Endothelial cell (in vitro differentiated cells): ENCODE measurements at regions not wholly inside any gene's neighbourhood (a gene's known extent, or its start where the extent isn't known, plus 50 kb on each side); places are given as distances from the start of the nearest gene placed in this dataset.

ENCODE experiments used
- DNase-seq: peaks from one replicate; pipeline ENCODE4 v3.0.0; 2021; ENCODE audit warnings: low spot score
- H3K27ac Mint-ChIP-seq: one replicate; pipeline ENCODE4 v1.8.0; 2021; ENCODE audit warnings: mixed read lengths, inconsistent platforms; ENCODE audit not compliant: unreplicated experiment
- H3K27me3 Mint-ChIP-seq: one replicate; pipeline ENCODE4 v1.8.0; 2021; ENCODE audit warnings: mild to moderate bottlenecking, moderate library complexity, mixed read lengths, inconsistent platforms; ENCODE audit not compliant: unreplicated experiment
- H3K36me3 Mint-ChIP-seq: one replicate; pipeline ENCODE4 v1.8.0; 2021; ENCODE audit warnings: mild to moderate bottlenecking, low read depth, mixed read lengths, inconsistent platforms; ENCODE audit not compliant: unreplicated experiment
- H3K4me1 Mint-ChIP-seq: one replicate; pipeline ENCODE4 v1.8.0; 2021; ENCODE audit warnings: mild to moderate bottlenecking, mixed read lengths, inconsistent platforms; ENCODE audit not compliant: unreplicated experiment
- H3K4me3 Mint-ChIP-seq: one replicate; pipeline ENCODE4 v1.8.0; 2021; ENCODE audit warnings: mild to moderate bottlenecking, mixed read lengths, inconsistent platforms; ENCODE audit not compliant: unreplicated experiment
- H3K9me3 Mint-ChIP-seq: one replicate; pipeline ENCODE4 v1.8.0; 2021; ENCODE audit warnings: mixed read lengths, inconsistent platforms; ENCODE audit not compliant: unreplicated experiment
- CTCF ChIP-seq: fragments of 200-600 bp; sonication (generic); IDR thresholded peaks from one replicate; pipeline ENCODE4 v1.5.0; 2021; ENCODE audit warnings: antibody characterized with exemption; ENCODE audit not compliant: unreplicated experiment

- no peaks in the 10 kb centered on the region for H3K36me3 Mint-ChIP-seq
- TF ChIP-seq CTCF, result no peak
- H3K4me3 Mint-ChIP-seq, result no peak overlapping the region
- no peak for DNase-seq
- H3K27ac Mint-ChIP-seq, result no peak overlapping the region
- no peaks in the 10 kb centered on the region for H3K4me1 Mint-ChIP-seq
- H3K27me3 Mint-ChIP-seq, result no peaks in the 10 kb centered on the region
- no peaks in the 10 kb centered on the region for H3K9me3 Mint-ChIP-seq
These were observed 111.7 kb upstream of the ZNF804B start for GRCh38 chr7:88647825-88648224.

- Mint-ChIP-seq H3K4me3 (no peak overlapping the region), H3K36me3 (no peaks in the 10 kb centered on the region), H3K9me3 (no peaks in the 10 kb centered on the region), H3K27ac (no peak overlapping the region), H3K27me3 (no peaks in the 10 kb centered on the region), H3K4me1 (no peaks in the 10 kb centered on the region)
- no peak for DNase-seq
- TF ChIP-seq CTCF, result no peak
These were observed 120.9 kb upstream of the ZNF804B start for GRCh38 chr7:88638583-88638982.

- Mint-ChIP-seq H3K4me1 (no peaks in the 10 kb centered on the region), H3K27me3 (no peaks in the 10 kb centered on the region)
- no peak for DNase-seq
These were observed 121.7 kb upstream of the ZNF804B start for GRCh38 chr7:88637795-88638194.

GRCh38 chr7:88635149-88635548, 124.4 kb upstream of the ZNF804B start:
- DNase-seq, result no peak
- no peaks in the 10 kb centered on the region for H3K36me3 Mint-ChIP-seq
- H3K27me3 Mint-ChIP-seq, result no peaks in the 10 kb centered on the region
- no peaks in the 10 kb centered on the region for H3K4me1 Mint-ChIP-seq
- H3K27ac Mint-ChIP-seq, result no peak overlapping the region
- no peak overlapping the region for H3K4me3 Mint-ChIP-seq
- H3K9me3 Mint-ChIP-seq, result no peaks in the 10 kb centered on the region
- TF ChIP-seq CTCF, result no peak

More at GRCh38 chr7:88637795-88638194, 121.7 kb upstream of the ZNF804B start:
- H3K27ac Mint-ChIP-seq, result no peak overlapping the region
- H3K36me3 Mint-ChIP-seq, result no peaks in the 10 kb centered on the region
- no peaks in the 10 kb centered on the region for H3K9me3 Mint-ChIP-seq
- TF ChIP-seq CTCF, result no peak
- no peak overlapping the region for H3K4me3 Mint-ChIP-seq

GRCh38 chr7:88629559-88629958, 129.9 kb upstream of the ZNF804B start:
- Mint-ChIP-seq H3K9me3 (no peaks in the 10 kb centered on the region), H3K27ac (no peak overlapping the region), H3K36me3 (no peaks in the 10 kb centered on the region), H3K27me3 (no peaks in the 10 kb centered on the region), H3K4me3 (no peak overlapping the region), H3K4me1 (no peaks in the 10 kb centered on the region)
- DNase-seq, result no peak
- no peak for TF ChIP-seq CTCF
